K562 (cell line): ENCODE measurements at regions not wholly inside any gene's neighbourhood (a gene's known extent, or its start where the extent isn't known, plus 50 kb on each side); places are given as distances from the start of the nearest gene placed in this dataset.

Experiments used
- ATAC-seq: fragments of 200-7000 bp; cut with Tn5 transposase; 3 replicates; pipeline ENCODE4 v1.9.1; 2020; ENCODE audit warnings: moderate library complexity
- BruUV-seq: library from RNA; stranded (reverse); fragments of 400-500 nt; replicated peaks from 2 replicates; lab custom pipeline; 2021; lab: Mats Ljungman, UMichigan
- CTCF ChIA-PET: fragments of 300-600 bp; formaldehyde crosslinking; extraction: SDS; loops from one replicate; lab custom pipeline; 2021; ENCODE audit warnings: low intra/inter-chr PET ratio; lab: Yijun Ruan, JAX
- POLR2A ChIA-PET: fragments of 300-600, 350-650 bp; sonication (Branson Sonifier 250); formaldehyde crosslinking; extraction: SDS; loops from one replicate; lab custom pipeline; 2021; ENCODE audit warnings: antibody characterized with exemption, inconsistent platforms; lab: Yijun Ruan, JAX
- DNase-seq, 4 experiments: peaks; one replicate each; pipeline versions ENCODE4 v3.0.0 to v3.0.0-alpha.2; 2011 to 2018; ENCODE audit warnings: low spot score in 3 of 4, mixed read lengths in 3 of 4; ENCODE audit errors: extremely low read depth in 1 of 4
- FAIRE-seq: peaks from 2 replicates; lab custom pipeline; 2011; peaks lifted over from hg19 to GRCh38; lab: Jason Lieb, UNC
- H2AFZ ChIP-seq: 2 replicates; pipeline ENCODE4 v1.6.0; 2011; ENCODE audit warnings: low read depth, low read length, control low read depth, inconsistent platforms
- H3K27ac ChIP-seq: fragments of 200-600 bp; 3 replicates; pipeline ENCODE4 v1.8.0; 2011; ENCODE audit warnings: low read depth, mild to moderate bottlenecking, control low read depth, inconsistent platforms, low read length, moderate library complexity, mixed read lengths; ENCODE audit errors: extremely low read depth
- H3K27me3 ChIP-seq, 2 experiments: fragments of 300-600 bp in 1 of 2; 2 replicates in 1 of 2; 3 replicates in 1 of 2; pipeline versions ENCODE4 v1.6.0 to v1.8.0; 2011; ENCODE audit warnings: inconsistent platforms in 2 of 2, low read length in 2 of 2, mild to moderate bottlenecking in 1 of 2, mixed read lengths in 1 of 2, moderate library complexity in 1 of 2; ENCODE audit not compliant: control insufficient read depth in 2 of 2, insufficient read depth in 2 of 2
- H3K36me3 ChIP-seq: fragments of 300-600 bp; 3 replicates; pipeline ENCODE4 v1.8.0; 2011; ENCODE audit warnings: mild to moderate bottlenecking, low read length, inconsistent platforms; ENCODE audit not compliant: control insufficient read depth, insufficient read depth
- H3K4me1 ChIP-seq, 2 experiments: fragments of 200-600 bp in 1 of 2; replicated peaks in 1 of 2; 2 replicates in 1 of 2; 3 replicates in 1 of 2; pipeline versions ENCODE4 v1.5.1 to v1.8.0; 2011; ENCODE audit warnings: inconsistent platforms in 2 of 2, low read length in 2 of 2, mild to moderate bottlenecking in 1 of 2, mixed read lengths in 1 of 2, moderate library complexity in 1 of 2; ENCODE audit not compliant: control insufficient read depth in 2 of 2, insufficient read depth in 2 of 2
- H3K4me2 ChIP-seq: 2 replicates; pipeline ENCODE4 v1.6.1; 2011; ENCODE audit warnings: low read length, control low read depth, inconsistent platforms, mixed read lengths; ENCODE audit not compliant: insufficient read depth
- H3K4me3 ChIP-seq: fragments of 200-600 bp; sonication (generic), shearing (Covaris generic); 2 replicates; pipeline ENCODE4 v1.5.1; 2016; ENCODE audit warnings: control low read depth, inconsistent platforms
- H3K79me2 ChIP-seq: fragments of 200-600 bp; 3 replicates; pipeline ENCODE4 v1.8.0; 2011; ENCODE audit warnings: low read length, inconsistent platforms; ENCODE audit not compliant: control insufficient read depth, insufficient read depth
- H3K9ac ChIP-seq, 2 experiments: 2 replicates each; pipeline versions ENCODE4 v1.6.0 to v1.6.1; 2011; ENCODE audit warnings: low read depth in 2 of 2, low read length in 2 of 2, control low read depth in 1 of 2, inconsistent platforms in 1 of 2, mild to moderate bottlenecking in 1 of 2, mixed read lengths in 1 of 2; ENCODE audit not compliant: insufficient read depth in 1 of 2
- H3K9me1 ChIP-seq: one replicate; pipeline ENCODE4 v1.6.0; 2011; ENCODE audit warnings: inconsistent platforms, mild to moderate bottlenecking, low read length, moderate library complexity; ENCODE audit not compliant: control insufficient read depth, insufficient read depth
- H3K9me3 ChIP-seq: replicated peaks from 2 replicates; pipeline ENCODE4 v1.5.1; 2011; ENCODE audit warnings: low read depth, low read length, inconsistent platforms; ENCODE audit not compliant: control insufficient read depth, insufficient read depth
- H4K20me1 ChIP-seq: replicated peaks from 2 replicates; pipeline ENCODE4 v1.6.1; 2011; ENCODE audit warnings: low read length, inconsistent platforms, mixed read lengths; ENCODE audit not compliant: control insufficient read depth, insufficient read depth
- HNRNPLL ChIP-seq: fragments of 200-400 bp; formaldehyde crosslinking; IDR thresholded peaks from 2 replicates; pipeline ENCODE4 v1.6.1; 2017; ENCODE audit warnings: low read length, low read depth, mild to moderate bottlenecking; ENCODE audit not compliant: poor library complexity, severe bottlenecking
- KLF13 ChIP-seq: fragments of 450-650 bp; IDR thresholded peaks from 2 replicates; pipeline ENCODE4 v1.6.1; 2016; ENCODE audit warnings: missing genetic modification characterization, low read depth, mild to moderate bottlenecking, missing compliant biosample characterization, moderate library complexity, borderline replicate concordance
- MTA1 ChIP-seq: fragments of 450-650 bp; IDR thresholded peaks from 2 replicates; pipeline ENCODE4 v1.6.1; 2017; ENCODE audit warnings: borderline replicate concordance
- U2AF1 ChIP-seq: fragments of 200-400 bp; formaldehyde crosslinking; optimal IDR thresholded peaks from 2 replicates; pipeline ENCODE3; 2017; ENCODE audit warnings: mild to moderate bottlenecking, low read depth, low read length, moderate library complexity
- ZNF77 ChIP-seq: fragments of 250-450 bp; sonication (Bioruptor Pico); IDR thresholded peaks from 2 replicates; pipeline ENCODE4 v1.5.0; 2020
- WGBS: fragments of 100-300 bp; shearing (Covaris generic); methylation state at CpG from one replicate; pipeline ENCODE4 v1.1.6; 2016; ENCODE audit warnings: low coverage, mixed read lengths; ENCODE audit not compliant: insufficient coverage; ENCODE audit errors: missing lambda C conversion rate; 5-methylcytosine and 5-hydroxymethylcytosine counted together
- in situ Hi-C: fragments of 300-500 bp; cut with MboI; formaldehyde crosslinking; loops from 4 replicates; pipeline ENCODE4 v1.15.0; 2018; ENCODE audit warnings: inconsistent platforms, mixed read lengths
- intact Hi-C: fragments of 100-400 bp; cut with micrococcal nuclease; formaldehyde crosslinking; loops from 2 replicates; pipeline ENCODE4 v1.14.2; 2022
- TF ChIP-seq, protein P1 (sequence below): fragments of 450-650 bp; IDR thresholded peaks from 2 replicates; pipeline ENCODE4 v1.6.1; 2016; ENCODE audit warnings: mild to moderate bottlenecking
- TF ChIP-seq, protein P2 (sequence below): fragments of 450-650 bp; IDR thresholded peaks from 2 replicates; pipeline ENCODE4 v1.6.1; 2017; ENCODE audit warnings: antibody characterized with exemption

DNA sequence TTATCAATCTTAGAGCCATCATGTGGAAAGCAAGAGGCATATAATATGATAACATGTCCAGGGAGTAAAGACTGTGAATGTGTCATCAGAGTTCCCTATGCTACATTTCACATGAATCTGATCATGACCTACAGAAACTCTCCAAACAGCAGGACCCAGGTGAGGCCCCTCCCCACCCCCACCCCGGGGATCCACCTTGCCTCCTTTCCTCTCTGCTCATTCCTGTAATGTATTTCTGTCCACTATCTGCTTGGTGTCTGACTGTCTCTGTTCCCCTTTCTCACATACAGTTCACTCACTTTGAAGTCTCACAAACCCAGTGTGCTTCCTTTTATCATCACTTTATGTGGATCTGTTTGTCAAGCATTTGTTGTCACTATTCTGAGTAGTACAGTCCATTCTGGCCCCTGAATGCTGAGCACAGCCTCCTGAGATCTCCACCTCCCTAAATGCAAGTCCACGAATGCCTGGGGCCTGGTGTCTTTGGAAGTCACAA is 76.4 kb upstream of the SMARCA2 start:
- H2AFZ ChIP-seq, result no peak overlapping the region
- H3K79me2 ChIP-seq, result no peaks in the 10 kb centered on the region
- no peaks in the 10 kb centered on the region for H3K36me3 ChIP-seq
- ATAC-seq (no peak), FAIRE-seq (no peak), DNase-seq (no peak)
- H3K9me1 ChIP-seq, result no peaks in the 10 kb centered on the region
- in situ Hi-C loops (no loop called here), intact Hi-C loops (no loop called here)
- POLR2A ChIA-PET, result no interaction called here
- no peaks in the 10 kb centered on the region for H4K20me1 ChIP-seq
- no peak overlapping the region for H3K27ac ChIP-seq
- CTCF ChIA-PET, result no interaction called here
- 0% methylated on average over 1 of the region's 2 CpGs for WGBS
- TF ChIP-seq ZNF77 (CRISPR knock-in tag) (no peak), MTA1 (no peak)
- TF ChIP-seq, protein P1, sequence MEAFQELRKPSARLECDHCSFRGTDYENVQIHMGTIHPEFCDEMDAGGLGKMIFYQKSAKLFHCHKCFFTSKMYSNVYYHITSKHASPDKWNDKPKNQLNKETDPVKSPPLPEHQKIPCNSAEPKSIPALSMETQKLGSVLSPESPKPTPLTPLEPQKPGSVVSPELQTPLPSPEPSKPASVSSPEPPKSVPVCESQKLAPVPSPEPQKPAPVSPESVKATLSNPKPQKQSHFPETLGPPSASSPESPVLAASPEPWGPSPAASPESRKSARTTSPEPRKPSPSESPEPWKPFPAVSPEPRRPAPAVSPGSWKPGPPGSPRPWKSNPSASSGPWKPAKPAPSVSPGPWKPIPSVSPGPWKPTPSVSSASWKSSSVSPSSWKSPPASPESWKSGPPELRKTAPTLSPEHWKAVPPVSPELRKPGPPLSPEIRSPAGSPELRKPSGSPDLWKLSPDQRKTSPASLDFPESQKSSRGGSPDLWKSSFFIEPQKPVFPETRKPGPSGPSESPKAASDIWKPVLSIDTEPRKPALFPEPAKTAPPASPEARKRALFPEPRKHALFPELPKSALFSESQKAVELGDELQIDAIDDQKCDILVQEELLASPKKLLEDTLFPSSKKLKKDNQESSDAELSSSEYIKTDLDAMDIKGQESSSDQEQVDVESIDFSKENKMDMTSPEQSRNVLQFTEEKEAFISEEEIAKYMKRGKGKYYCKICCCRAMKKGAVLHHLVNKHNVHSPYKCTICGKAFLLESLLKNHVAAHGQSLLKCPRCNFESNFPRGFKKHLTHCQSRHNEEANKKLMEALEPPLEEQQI, result no peak
- H3K4me1 ChIP-seq, result no peaks in the 10 kb centered on the region
- H3K4me3 ChIP-seq, result no peak overlapping the region
- H3K9ac ChIP-seq, result no peak overlapping the region
- no peaks in the 10 kb centered on the region for H3K9me3 ChIP-seq
- H3K27me3 ChIP-seq, result no peaks in the 10 kb centered on the region
- BruUV-seq, result no TSS peak
- no peak overlapping the region for H3K4me2 ChIP-seq

DNA sequence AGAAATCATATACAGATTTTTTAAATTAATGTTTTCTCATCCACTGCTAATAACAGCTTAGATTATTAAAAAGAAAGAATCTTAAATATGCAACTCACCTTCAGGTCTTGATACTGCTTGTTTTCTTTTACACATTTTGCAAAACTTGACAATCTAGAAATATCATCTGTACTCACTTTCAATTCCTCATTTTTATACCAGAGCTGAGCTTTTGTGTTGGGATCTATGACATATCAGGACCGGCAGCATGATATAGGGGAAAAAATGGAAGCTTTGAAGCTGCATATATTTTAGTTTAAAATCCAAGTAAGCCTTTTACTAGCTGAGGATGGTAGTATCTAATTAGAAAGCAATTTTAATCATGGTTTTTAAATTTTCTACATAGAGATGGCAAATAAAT is 75.7 kb upstream of the SMARCA2 start:
- H3K9me1 ChIP-seq, result no peaks in the 10 kb centered on the region
- no peaks in the 10 kb centered on the region for H3K79me2 ChIP-seq
- no TSS peak for BruUV-seq
- FAIRE-seq, result no peak
- H4K20me1 ChIP-seq, result no peaks in the 10 kb centered on the region
- H3K9me3 ChIP-seq, result no peaks in the 10 kb centered on the region
- WGBS, result 11% methylated on average over 1 of the region's 1 CpG
- no peak for DNase-seq
- intact Hi-C loops (no loop called here), in situ Hi-C loops (no loop called here)
- H2AFZ ChIP-seq, result no peak overlapping the region
- POLR2A ChIA-PET, result no interaction called here
- no peak for ATAC-seq
- H3K27ac ChIP-seq, result no peak overlapping the region
- TF ChIP-seq HNRNPLL (no peak), U2AF1 (no peak), KLF13 (no peak)
- TF ChIP-seq, protein P2, sequence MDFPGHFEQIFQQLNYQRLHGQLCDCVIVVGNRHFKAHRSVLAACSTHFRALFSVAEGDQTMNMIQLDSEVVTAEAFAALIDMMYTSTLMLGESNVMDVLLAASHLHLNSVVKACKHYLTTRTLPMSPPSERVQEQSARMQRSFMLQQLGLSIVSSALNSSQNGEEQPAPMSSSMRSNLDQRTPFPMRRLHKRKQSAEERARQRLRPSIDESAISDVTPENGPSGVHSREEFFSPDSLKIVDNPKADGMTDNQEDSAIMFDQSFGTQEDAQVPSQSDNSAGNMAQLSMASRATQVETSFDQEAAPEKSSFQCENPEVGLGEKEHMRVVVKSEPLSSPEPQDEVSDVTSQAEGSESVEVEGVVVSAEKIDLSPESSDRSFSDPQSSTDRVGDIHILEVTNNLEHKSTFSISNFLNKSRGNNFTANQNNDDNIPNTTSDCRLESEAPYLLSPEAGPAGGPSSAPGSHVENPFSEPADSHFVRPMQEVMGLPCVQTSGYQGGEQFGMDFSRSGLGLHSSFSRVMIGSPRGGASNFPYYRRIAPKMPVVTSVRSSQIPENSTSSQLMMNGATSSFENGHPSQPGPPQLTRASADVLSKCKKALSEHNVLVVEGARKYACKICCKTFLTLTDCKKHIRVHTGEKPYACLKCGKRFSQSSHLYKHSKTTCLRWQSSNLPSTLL, result no peak
- H3K9ac ChIP-seq, result no peak overlapping the region
- no peaks in the 10 kb centered on the region for H3K4me1 ChIP-seq
- H3K4me3 ChIP-seq, result no peak overlapping the region
- H3K4me2 ChIP-seq, result no peak overlapping the region
- CTCF ChIA-PET, result no interaction called here
- no peaks in the 10 kb centered on the region for H3K36me3 ChIP-seq
- H3K27me3 ChIP-seq, result no peaks in the 10 kb centered on the region
